HEK293 (cell line): ENCODE measurements at regions not wholly inside any gene's neighbourhood (a gene's known extent, or its start where the extent isn't known, plus 50 kb on each side); places are given as distances from the start of the nearest gene placed in this dataset.

Source experiments
- CTCF ChIA-PET: fragments of 350-600 bp; formaldehyde crosslinking; extraction: SDS; loops from one replicate; lab custom pipeline; 2021; ENCODE audit warnings: antibody characterized with exemption; lab: Yijun Ruan, JAX
- POLR2A ChIA-PET: fragments of 300-600 bp; formaldehyde crosslinking; extraction: SDS; loops from one replicate; lab custom pipeline; 2020; ENCODE audit warnings: antibody characterized with exemption, inconsistent platforms; lab: Yijun Ruan, JAX
- H3K27ac ChIP-seq: fragments of 200-500 bp; sonication (Bioruptor generic); 2 replicates; pipeline ENCODE4 v1.5.1; 2014; ENCODE audit warnings: low read depth, low read length, control low read depth, inconsistent platforms; ENCODE audit errors: extremely low read depth
- H3K36me3 ChIP-seq, 2 experiments: fragments of 200-500 bp in 1 of 2; sonication (Bioruptor generic) in 1 of 2; 1 replicate in 1 of 2; 2 replicates in 1 of 2; pipeline ENCODE4 v1.5.1; 2014 to 2017; ENCODE audit warnings: inconsistent platforms in 2 of 2, low read length in 2 of 2; ENCODE audit not compliant: control insufficient read depth in 2 of 2, insufficient read depth in 1 of 2
- H3K4me1 ChIP-seq: fragments of 200-500 bp; sonication (Bioruptor generic); 2 replicates; pipeline ENCODE4 v1.5.1; 2014; ENCODE audit warnings: mild to moderate bottlenecking, low read length, inconsistent platforms; ENCODE audit not compliant: control insufficient read depth, insufficient read depth
- H3K4me3 ChIP-seq: 2 replicates; pipeline ENCODE4 v1.5.1; 2011; ENCODE audit warnings: low read depth, mild to moderate bottlenecking, control low read depth, low read length, moderate library complexity
- H3K9me3 ChIP-seq: fragments of 200-500 bp; sonication (Bioruptor generic); 2 replicates; pipeline ENCODE4 v1.5.1; 2014; ENCODE audit warnings: low read depth, low read length, inconsistent platforms; ENCODE audit not compliant: control insufficient read depth, insufficient read depth
- ATF2 ChIP-seq: fragments of 450-650 bp; formaldehyde crosslinking; IDR thresholded peaks from 2 replicates; pipeline ENCODE4 v1.5.1; 2016; ENCODE audit warnings: missing biosample characterization, missing genetic modification characterization, low read depth
- BCL11A ChIP-seq: fragments of 450-650 bp; formaldehyde crosslinking; IDR thresholded peaks from 2 replicates; pipeline ENCODE4 v1.5.1; 2016; ENCODE audit warnings: low read depth, missing biosample characterization, missing genetic modification characterization
- GLI2 ChIP-seq: fragments of 450-650 bp; formaldehyde crosslinking; IDR thresholded peaks from 2 replicates; pipeline ENCODE4; 2017; ENCODE audit warnings: missing biosample characterization, missing genetic modification characterization, low read depth, borderline replicate concordance
- HOXD13 ChIP-seq: sonication (generic); formaldehyde crosslinking; IDR thresholded peaks from 2 replicates; pipeline ENCODE4 v1.8.0; 2022; ENCODE audit warnings: missing genetic modification reagents, borderline replicate concordance
- KLF16 ChIP-seq: fragments of 450-650 bp; formaldehyde crosslinking; IDR thresholded peaks from 2 replicates; pipeline ENCODE4 v1.5.1; 2017; ENCODE audit warnings: missing biosample characterization, missing genetic modification characterization
- RBAK ChIP-seq: fragments of 450-650 bp; formaldehyde crosslinking; IDR thresholded peaks from 2 replicates; pipeline ENCODE4 v1.5.1; 2016; ENCODE audit warnings: missing biosample characterization, missing genetic modification characterization
- ZNF132 ChIP-seq: fragments of 450-650 bp; formaldehyde crosslinking; IDR thresholded peaks from 2 replicates; pipeline ENCODE4 v1.5.1; 2017; ENCODE audit warnings: missing biosample characterization, missing genetic modification characterization, borderline replicate concordance
- ZNF221 ChIP-seq: fragments of 450-650 bp; formaldehyde crosslinking; IDR thresholded peaks from 2 replicates; pipeline ENCODE4 v1.5.1; 2017; ENCODE audit warnings: missing biosample characterization, missing genetic modification characterization, borderline replicate concordance
- ZNF223 ChIP-seq: fragments of 450-650 bp; formaldehyde crosslinking; IDR thresholded peaks from 2 replicates; pipeline ENCODE4 v1.5.1; 2016; ENCODE audit warnings: missing biosample characterization, missing genetic modification characterization
- ZNF311 ChIP-seq: fragments of 450-650 bp; formaldehyde crosslinking; IDR thresholded peaks from 2 replicates; pipeline ENCODE4 v1.5.1; 2017; ENCODE audit warnings: missing biosample characterization, missing genetic modification characterization, borderline replicate concordance
- ZNF335 ChIP-seq: fragments of 450-650 bp; formaldehyde crosslinking; conservative IDR thresholded peaks from 2 replicates; pipeline ENCODE4 v1.5.1; 2016; ENCODE audit warnings: missing biosample characterization, missing genetic modification characterization
- ZNF391 ChIP-seq: fragments of 450-650 bp; formaldehyde crosslinking; IDR thresholded peaks from 2 replicates; pipeline ENCODE4 v1.5.1; 2016; ENCODE audit warnings: low read depth, missing biosample characterization, missing genetic modification characterization, borderline replicate concordance
- ZNF404 ChIP-seq: fragments of 450-650 bp; formaldehyde crosslinking; IDR thresholded peaks from 2 replicates; pipeline ENCODE4 v1.5.1; 2017; ENCODE audit warnings: missing biosample characterization, missing genetic modification characterization
- ZNF426 ChIP-seq: fragments of 450-650 bp; formaldehyde crosslinking; IDR thresholded peaks from 2 replicates; pipeline ENCODE4 v1.5.1; 2017; ENCODE audit warnings: missing biosample characterization, missing genetic modification characterization, mild to moderate bottlenecking, inconsistent platforms, moderate library complexity
- ZNF449 ChIP-seq: fragments of 450-650 bp; formaldehyde crosslinking; IDR thresholded peaks from 2 replicates; pipeline ENCODE4 v1.5.1; 2017; ENCODE audit warnings: missing biosample characterization, mild to moderate bottlenecking, missing genetic modification characterization, moderate library complexity
- ZNF626 ChIP-seq: fragments of 450-650 bp; sonication (Bioruptor Pico); formaldehyde crosslinking; IDR thresholded peaks from 2 replicates; pipeline ENCODE4 v1.5.1; 2018; ENCODE audit warnings: missing biosample characterization, missing genetic modification characterization, inconsistent platforms
- ZNF692 ChIP-seq: fragments of 450-650 bp; formaldehyde crosslinking; IDR thresholded peaks from 2 replicates; pipeline ENCODE4 v1.5.1; 2016; ENCODE audit warnings: missing biosample characterization, missing genetic modification characterization
- ZNF701 ChIP-seq: fragments of 450-650 bp; formaldehyde crosslinking; IDR thresholded peaks from 2 replicates; pipeline ENCODE4 v1.5.1; 2016; ENCODE audit warnings: missing biosample characterization, missing genetic modification characterization
- ZNF76 ChIP-seq: fragments of 450-650 bp; formaldehyde crosslinking; IDR thresholded peaks from 2 replicates; pipeline ENCODE4; 2016; ENCODE audit warnings: low read depth, missing biosample characterization, missing genetic modification characterization, borderline replicate concordance
- ZNF777 ChIP-seq: fragments of 450-650 bp; formaldehyde crosslinking; IDR thresholded peaks from 2 replicates; pipeline ENCODE4 v1.5.1; 2017; ENCODE audit warnings: missing biosample characterization, missing genetic modification characterization, borderline replicate concordance
- ZSCAN5A ChIP-seq: fragments of 450-650 bp; formaldehyde crosslinking; IDR thresholded peaks from 2 replicates; pipeline ENCODE4 v1.5.1; 2016; ENCODE audit warnings: missing biosample characterization, missing genetic modification characterization
- TF ChIP-seq, protein P1 (sequence below): IDR thresholded peaks from 2 replicates; pipeline ENCODE4 v1.6.1; 2011; ENCODE audit warnings: mild to moderate bottlenecking, low read depth, low read length, borderline replicate concordance
- TF ChIP-seq, protein P2 (sequence below): fragments of 450-650 bp; IDR thresholded peaks from 2 replicates; pipeline ENCODE4 v1.5.1; 2018; ENCODE audit warnings: missing biosample characterization, missing genetic modification characterization
- TF ChIP-seq, protein P3 (sequence below): fragments of 450-650 bp; formaldehyde crosslinking; IDR thresholded peaks from 2 replicates; pipeline ENCODE4 v1.5.1; 2016; ENCODE audit warnings: missing biosample characterization, missing genetic modification characterization, low read depth

DNA sequence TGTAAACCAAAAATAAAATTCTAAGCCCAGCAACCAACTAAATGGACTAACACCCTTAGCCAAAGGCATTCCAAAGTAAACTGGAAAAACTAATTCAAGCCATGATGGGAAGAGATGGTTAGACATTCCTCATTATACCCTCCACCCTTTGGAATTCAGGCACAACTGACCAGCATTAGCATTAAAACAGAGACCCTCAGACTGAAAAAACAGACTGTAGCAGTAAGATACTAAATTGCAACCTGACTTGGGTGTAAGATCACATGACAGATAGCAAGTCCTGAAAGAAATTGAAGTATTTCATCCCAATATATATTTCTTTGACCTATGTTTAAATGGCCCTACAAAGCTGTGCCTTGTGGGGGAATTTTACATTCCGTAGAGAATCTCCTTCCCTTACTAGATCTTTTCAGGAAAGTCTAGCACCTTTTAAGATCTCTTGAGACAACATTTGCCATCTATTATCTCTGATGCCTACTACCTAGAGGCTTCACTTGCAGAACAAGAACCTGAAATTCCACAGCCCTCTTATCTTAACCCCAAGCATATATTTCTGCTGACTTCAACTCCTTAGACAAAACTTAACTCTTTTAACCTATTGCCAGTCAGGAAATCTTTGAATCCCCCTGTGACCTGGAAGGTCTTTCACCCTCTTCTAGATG, 750.2 kb upstream of the IGFBP3 start:
- no peak overlapping the region for H3K27ac ChIP-seq
- CTCF ChIA-PET = no interaction called here
- TF ChIP-seq, protein P1, sequence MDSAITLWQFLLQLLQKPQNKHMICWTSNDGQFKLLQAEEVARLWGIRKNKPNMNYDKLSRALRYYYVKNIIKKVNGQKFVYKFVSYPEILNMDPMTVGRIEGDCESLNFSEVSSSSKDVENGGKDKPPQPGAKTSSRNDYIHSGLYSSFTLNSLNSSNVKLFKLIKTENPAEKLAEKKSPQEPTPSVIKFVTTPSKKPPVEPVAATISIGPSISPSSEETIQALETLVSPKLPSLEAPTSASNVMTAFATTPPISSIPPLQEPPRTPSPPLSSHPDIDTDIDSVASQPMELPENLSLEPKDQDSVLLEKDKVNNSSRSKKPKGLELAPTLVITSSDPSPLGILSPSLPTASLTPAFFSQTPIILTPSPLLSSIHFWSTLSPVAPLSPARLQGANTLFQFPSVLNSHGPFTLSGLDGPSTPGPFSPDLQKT = no peak
- TF ChIP-seq ZNF132 (tag by site-specific recombination) (no peak), ZNF76 (tag by site-specific recombination) (no peak), ATF2 (tag by site-specific recombination) (no peak), ZNF223 (no peak), GLI2 (tag by site-specific recombination) (no peak), ZNF391 (tag by site-specific recombination) (no peak), ZNF311 (tag by site-specific recombination) (no peak), ZNF404 (tag by site-specific recombination) (no peak), ZNF626 (tag by site-specific recombination) (no peak), RBAK (tag by site-specific recombination) (no peak), ZNF701 (tag by site-specific recombination) (no peak), BCL11A (tag by site-specific recombination) (no peak), ZNF426 (tag by site-specific recombination) (no peak), ZNF692 (tag by site-specific recombination) (no peak)
- TF ChIP-seq, all 188 proteins: peak for 0
- Histone ChIP-seq H3K9me3 (no peaks in the 10 kb centered on the region), H3K36me3 (no peaks in the 10 kb centered on the region), H3K4me1 (no peaks in the 10 kb centered on the region), H3K4me3 (no peak overlapping the region)
- POLR2A ChIA-PET = no interaction called here

DNA sequence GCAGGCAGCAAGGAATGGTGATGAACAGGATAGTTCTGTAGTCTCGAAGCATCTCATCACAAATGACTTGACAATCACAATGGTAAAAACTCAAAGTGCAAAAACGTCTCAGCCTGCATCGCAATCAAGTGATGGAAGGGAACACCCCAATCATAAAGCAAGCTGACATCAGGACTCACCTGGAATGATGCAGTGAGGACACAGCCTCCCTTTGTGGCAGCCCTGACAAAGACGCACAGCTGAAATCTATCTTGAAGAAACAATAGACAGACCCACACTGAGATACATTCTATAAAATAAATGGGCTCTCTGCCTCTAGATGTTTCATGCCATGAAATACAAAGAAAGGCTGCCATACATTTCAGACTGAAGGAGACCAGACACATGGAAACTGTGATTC, 748.0 kb upstream of the IGFBP3 start:
- H3K27ac ChIP-seq = no peak overlapping the region
- POLR2A ChIA-PET = no interaction called here
- no peak overlapping the region for H3K4me3 ChIP-seq
- H3K36me3 ChIP-seq = no peaks in the 10 kb centered on the region
- H3K4me1 ChIP-seq = no peaks in the 10 kb centered on the region
- CTCF ChIA-PET = interaction anchor here (0.6 kb wide), 1 partner anchor 56 kb away, joined by 3 read pairs; no protein-coding TSS in a partner anchor
- H3K9me3 ChIP-seq = no peaks in the 10 kb centered on the region
- no peak for TF ChIP-seq ZNF449
- TF ChIP-seq ZSCAN5A (tag by site-specific recombination) = no peak
- no peak for TF ChIP-seq ZNF221
- no peak for TF ChIP-seq ZNF335 (tag by site-specific recombination)
- no peak for TF ChIP-seq ZNF777 (tag by site-specific recombination)
- no peak for TF ChIP-seq HOXD13 (CRISPR knock-in tag)
- TF ChIP-seq, protein P2, sequence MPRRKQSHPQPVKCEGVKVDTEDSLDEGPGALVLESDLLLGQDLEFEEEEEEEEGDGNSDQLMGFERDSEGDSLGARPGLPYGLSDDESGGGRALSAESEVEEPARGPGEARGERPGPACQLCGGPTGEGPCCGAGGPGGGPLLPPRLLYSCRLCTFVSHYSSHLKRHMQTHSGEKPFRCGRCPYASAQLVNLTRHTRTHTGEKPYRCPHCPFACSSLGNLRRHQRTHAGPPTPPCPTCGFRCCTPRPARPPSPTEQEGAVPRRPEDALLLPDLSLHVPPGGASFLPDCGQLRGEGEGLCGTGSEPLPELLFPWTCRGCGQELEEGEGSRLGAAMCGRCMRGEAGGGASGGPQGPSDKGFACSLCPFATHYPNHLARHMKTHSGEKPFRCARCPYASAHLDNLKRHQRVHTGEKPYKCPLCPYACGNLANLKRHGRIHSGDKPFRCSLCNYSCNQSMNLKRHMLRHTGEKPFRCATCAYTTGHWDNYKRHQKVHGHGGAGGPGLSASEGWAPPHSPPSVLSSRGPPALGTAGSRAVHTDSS (tag by site-specific recombination) = no peak
- TF ChIP-seq, protein P3, sequence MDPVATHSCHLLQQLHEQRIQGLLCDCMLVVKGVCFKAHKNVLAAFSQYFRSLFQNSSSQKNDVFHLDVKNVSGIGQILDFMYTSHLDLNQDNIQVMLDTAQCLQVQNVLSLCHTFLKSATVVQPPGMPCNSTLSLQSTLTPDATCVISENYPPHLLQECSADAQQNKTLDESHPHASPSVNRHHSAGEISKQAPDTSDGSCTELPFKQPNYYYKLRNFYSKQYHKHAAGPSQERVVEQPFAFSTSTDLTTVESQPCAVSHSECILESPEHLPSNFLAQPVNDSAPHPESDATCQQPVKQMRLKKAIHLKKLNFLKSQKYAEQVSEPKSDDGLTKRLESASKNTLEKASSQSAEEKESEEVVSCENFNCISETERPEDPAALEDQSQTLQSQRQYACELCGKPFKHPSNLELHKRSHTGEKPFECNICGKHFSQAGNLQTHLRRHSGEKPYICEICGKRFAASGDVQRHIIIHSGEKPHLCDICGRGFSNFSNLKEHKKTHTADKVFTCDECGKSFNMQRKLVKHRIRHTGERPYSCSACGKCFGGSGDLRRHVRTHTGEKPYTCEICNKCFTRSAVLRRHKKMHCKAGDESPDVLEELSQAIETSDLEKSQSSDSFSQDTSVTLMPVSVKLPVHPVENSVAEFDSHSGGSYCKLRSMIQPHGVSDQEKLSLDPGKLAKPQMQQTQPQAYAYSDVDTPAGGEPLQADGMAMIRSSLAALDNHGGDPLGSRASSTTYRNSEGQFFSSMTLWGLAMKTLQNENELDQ (tag by site-specific recombination) = no peak
- no peak for TF ChIP-seq KLF16 (tag by site-specific recombination)
